ENCODE measurements at regions not wholly inside any gene's neighbourhood (a gene's known extent, or its start where the extent isn't known, plus 50 kb on each side); places are given as distances from the start of the nearest gene placed in this dataset.

DNA sequence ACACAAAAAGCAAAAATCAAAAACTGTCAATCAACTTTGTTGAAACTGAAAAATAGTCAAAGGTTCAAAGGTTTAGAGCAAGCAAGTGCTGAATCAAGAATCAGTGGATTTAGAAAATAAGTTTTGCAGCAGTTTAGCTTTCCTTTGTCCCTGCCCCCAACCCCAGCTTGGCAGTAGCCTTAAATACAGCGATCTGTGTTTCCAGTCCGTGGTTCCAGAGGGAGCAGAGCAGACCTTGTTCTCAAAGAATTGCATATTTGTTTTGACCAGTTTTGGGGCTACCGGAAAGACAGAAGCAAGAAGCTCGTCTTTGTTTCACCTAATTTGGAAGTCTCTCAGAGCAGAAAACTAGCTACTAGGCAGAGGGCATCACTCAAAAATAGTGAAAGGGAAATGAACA, 57.2 kb upstream of the PRDM9 start:
- TF ChIP-seq, protein P1, sequence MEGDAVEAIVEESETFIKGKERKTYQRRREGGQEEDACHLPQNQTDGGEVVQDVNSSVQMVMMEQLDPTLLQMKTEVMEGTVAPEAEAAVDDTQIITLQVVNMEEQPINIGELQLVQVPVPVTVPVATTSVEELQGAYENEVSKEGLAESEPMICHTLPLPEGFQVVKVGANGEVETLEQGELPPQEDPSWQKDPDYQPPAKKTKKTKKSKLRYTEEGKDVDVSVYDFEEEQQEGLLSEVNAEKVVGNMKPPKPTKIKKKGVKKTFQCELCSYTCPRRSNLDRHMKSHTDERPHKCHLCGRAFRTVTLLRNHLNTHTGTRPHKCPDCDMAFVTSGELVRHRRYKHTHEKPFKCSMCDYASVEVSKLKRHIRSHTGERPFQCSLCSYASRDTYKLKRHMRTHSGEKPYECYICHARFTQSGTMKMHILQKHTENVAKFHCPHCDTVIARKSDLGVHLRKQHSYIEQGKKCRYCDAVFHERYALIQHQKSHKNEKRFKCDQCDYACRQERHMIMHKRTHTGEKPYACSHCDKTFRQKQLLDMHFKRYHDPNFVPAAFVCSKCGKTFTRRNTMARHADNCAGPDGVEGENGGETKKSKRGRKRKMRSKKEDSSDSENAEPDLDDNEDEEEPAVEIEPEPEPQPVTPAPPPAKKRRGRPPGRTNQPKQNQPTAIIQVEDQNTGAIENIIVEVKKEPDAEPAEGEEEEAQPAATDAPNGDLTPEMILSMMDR (IDR thresholded peaks at IDR 0.05), result no peak
- TF ChIP-seq POLR2AphosphoS5 (IDR thresholded peaks at IDR 0.05) (no peak), POLR2A (IDR thresholded peaks at IDR 0.05) (no peak)
